Inflammatory macrophage treated with lipopolysaccharide for 1 hour (primary cell): ENCODE measurements at regions not wholly inside any gene's neighbourhood (a gene's known extent, or its start where the extent isn't known, plus 50 kb on each side); places are given as distances from the start of the nearest gene placed in this dataset.
"Not testable (repeated sequence)": the region's sequence is repeated elsewhere in the genome, so short reads cannot be mapped to it uniquely, and the experiment has no call there.

ENCODE experiments used
- DNase-seq, 2 donors: peaks; one replicate each; pipeline ENCODE4 v3.0.0-alpha.2; 2020 to 2022

- DNase-seq = no peak
Measured at GRCh38 chr5:36482812-36483211, 123.6 kb upstream of the SLC1A3 start.

DNA sequence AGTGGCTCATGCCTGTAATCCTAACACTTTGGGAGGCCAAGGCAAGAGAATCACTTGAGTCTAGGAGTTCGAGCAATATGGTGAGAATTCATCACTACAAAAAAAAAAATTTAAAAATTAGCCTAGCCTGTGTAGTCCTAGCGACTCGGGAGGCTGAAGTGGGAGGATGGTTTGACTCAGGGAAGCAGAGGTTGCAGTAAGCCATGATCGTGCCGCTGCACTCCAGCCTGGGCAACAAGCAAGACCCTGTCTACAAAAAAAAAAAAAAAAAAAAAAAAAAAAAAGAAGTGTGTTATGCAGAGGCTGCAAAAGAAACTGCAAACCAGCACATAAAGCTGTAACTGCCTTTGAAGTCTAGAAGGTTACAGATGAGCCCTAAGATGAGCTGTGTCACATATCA lies 116.9 kb upstream of the SLC1A3 start:
- DNase-seq = no peak

DNA sequence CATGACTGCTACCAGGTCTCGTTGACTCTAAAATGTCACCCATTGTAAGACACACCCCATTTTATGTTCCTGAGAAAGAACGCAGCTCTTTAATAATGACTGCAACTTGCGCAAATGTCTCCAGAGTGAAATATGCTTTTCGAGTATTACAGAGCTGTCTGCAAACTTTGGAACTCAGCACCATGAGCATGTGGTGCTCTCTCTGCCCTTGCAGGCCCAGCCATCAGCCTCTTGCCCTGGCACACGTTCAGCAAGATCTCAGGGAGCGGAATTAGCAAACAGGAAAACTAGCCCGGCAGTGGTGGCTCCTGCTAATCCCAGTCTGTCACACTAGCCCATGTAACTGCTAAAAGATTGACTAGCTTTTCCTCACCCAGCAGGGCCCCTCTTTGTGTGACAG lies 114.5 kb upstream of the SLC1A3 start:
- DNase-seq = no peak

DNA sequence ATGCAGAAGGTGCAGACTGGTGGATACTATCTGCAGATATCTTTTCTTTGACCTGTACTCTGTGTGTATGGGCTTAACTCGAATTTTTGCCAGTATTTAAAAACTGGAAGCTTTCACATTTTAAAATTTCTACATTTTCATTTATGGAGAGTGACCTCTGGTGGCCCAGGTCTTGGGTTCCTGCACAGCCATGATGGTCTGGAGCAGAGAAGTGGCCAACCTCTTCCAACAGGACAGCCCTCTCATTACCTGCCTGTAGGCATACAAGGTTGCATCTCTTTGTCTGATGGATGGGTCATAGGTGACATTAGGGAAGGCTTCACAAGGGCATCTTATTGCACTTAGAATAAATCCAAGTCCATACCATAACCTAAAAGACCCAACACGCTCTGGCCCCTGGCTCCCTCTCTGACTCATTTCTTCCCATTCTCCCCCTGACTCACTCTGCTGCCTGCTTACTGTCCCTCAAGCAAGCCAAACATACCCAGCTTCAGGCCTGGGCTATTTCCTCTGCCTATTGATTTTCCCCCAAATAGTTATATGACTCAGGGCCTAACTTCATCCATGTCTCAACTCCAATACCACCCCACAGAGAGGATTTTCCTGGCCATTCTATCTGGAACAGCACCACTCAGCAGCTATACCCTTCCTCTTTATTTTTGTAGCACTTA lies 113.3 kb upstream of the SLC1A3 start:
- DNase-seq = no peak

DNA sequence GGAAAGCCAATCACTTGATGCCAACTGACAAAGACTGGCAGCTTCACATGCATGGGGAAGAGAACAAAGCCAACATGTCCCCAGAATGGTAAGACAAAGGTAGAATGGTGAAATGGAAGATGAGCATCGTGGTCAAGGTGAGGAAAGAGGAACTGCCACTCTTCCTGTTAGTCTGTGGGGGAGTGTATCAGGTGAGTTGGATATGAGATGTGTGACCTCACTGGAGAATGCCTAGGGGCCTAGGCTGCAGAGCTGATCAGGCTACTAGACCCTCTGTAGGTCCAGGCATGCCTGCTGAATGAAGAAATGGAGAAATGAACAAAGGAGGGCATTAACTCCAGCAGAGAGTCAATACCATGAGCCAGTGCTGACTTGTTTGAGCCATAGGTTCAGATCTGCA lies 112.4 kb upstream of the SLC1A3 start:
- DNase-seq = no peak

DNA sequence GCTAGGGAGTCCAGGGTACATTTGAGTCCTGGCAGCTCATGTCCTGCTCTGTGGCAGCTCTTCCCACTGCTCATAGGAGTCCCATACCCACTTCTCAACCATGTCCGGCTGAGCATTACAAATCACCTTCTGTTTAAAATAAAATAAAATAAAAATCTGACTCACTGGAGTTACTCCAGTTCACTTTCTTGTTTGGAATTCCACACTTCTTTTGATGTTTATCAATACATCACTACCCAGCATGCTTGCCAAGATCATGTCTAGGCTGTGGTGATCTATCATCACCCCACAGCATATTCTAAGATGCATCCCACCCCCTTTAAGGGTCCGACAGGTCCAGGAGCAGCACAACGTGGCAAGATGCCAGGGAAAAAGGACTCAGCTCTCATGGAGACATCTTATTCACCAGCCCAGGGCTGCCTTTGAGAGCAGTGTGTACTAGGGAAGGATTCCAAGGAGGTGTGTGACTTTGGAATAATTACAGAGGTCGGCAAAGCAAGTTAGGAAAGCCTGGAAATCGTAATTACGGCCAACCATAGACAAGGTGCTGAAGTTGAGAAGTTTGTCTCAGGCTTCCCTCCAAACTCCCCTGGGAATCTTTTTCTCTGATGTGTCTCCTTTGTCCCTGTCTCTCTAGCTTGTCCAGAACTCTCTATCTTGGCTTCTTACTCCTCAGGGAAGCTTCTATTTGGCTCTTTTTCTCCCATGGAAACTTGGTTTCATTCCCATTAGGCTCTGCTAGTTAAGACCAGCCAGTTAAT lies 111.4 kb upstream of the SLC1A3 start:
- no peak for DNase-seq

GRCh38 chr5:36495611-36496010 lies 110.8 kb upstream of the SLC1A3 start:
- no peak for DNase-seq

DNA sequence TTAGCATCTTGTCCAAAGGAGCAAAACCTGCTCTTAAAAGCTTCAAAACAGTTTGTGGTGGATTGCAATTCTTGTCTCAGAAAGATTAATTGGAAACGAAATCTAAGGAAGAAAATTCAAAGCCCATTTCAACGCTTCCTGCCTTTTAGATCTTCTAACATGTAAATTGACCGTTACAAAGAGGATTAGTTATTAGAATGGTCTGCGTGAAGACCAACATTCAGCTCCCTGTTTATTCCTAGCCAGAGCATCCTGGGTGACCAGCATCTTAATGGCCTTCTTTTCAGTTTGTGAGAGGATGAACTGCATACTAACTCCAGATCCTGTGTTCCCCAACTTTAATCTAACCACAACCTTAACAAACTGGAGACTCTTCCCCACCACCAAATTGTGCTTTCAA lies 109.9 kb upstream of the SLC1A3 start:
- DNase-seq = no peak

- DNase-seq = no peak
Measured at GRCh38 chr5:36502608-36503007, 103.8 kb upstream of the SLC1A3 start.

- no peak for DNase-seq
Measured at GRCh38 chr5:36505021-36505420, 101.4 kb upstream of the SLC1A3 start.

DNA sequence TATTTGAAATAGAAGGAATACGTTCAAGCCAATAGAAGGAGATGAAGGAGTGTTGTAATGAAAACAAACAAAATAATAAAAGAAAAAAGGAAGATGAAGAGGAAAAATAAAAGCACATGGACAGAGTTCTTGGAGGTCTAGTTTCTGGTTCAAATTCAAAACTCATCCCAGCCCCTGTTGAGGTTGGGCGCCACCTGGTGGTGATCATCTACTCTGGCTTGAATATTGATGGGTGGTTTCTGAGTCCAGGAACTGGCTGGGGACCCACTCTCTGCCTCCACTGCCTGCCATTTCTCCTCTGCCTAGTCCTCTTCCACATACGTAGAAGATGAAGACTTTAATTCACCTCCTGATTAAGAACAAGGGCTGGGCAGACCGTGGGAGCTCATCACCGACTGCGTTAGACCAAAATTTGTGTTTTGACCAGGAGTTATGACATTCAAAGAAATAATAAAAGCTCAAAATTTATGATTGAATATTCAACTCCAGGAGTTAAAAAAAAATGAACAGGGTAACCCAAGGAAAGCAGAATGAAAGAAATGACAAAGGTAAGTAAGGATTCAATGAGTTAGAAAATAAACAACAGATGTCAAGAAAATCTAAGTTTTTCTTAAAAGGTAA lies 99.0 kb upstream of the SLC1A3 start:
- peak; percentile 48 to 90 for DNase-seq

- not testable (repeated sequence) for DNase-seq
Measured at GRCh38 chr5:36508331-36508730, 98.1 kb upstream of the SLC1A3 start.

- not testable (repeated sequence) for DNase-seq
Measured at GRCh38 chr5:36513647-36514046, 92.8 kb upstream of the SLC1A3 start.

- no peak for DNase-seq
Measured at GRCh38 chr5:36519881-36520280, 86.5 kb upstream of the SLC1A3 start.

GRCh38 chr5:36521219-36521618 lies 85.2 kb upstream of the SLC1A3 start:
- DNase-seq = no peak

- no peak for DNase-seq
Measured at GRCh38 chr5:36521838-36522745, 84.3 kb upstream of the SLC1A3 start.

GRCh38 chr5:36522746-36523065 lies 83.7 kb upstream of the SLC1A3 start:
- no peak for DNase-seq

DNA sequence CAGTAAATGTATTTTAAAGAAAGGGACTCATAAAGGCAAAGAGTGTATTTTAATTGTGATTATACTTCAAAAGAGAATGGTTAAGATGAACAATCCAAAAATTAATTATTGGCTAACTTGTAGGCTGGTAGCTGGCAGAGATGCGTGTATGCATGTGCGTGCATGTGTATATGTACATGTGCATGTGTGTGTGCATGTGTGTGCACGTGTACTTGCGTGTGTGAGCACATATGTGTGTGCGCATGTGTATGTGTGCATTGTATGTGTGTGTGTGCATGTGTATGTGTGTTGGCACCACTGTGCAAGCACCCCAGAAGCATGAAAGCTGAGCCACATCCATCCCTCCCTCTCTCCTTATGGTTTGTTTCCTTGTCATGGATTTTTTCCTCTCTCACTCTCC lies 83.0 kb upstream of the SLC1A3 start:
- DNase-seq = no peak

GRCh38 chr5:36523926-36524325 lies 82.5 kb upstream of the SLC1A3 start:
- DNase-seq = no peak

DNA sequence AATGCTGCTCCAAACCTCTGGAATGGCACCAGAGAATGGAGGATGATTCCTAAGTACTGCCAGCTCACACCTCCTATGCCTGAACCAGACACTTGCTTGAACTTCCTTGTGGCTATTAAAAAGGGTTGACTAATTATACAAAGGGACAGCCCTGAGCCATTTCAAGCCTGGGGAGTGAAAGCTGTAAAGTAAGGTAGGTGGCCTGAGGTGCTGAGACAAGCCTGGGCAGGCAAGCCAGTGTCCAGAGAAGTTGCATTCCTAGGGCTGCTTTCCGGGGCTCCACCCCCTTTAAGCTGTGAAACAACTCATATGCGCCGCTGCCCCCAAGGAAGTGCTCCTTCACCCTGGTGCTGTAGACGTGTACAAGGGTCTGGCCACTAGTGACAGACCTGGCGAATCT lies 79.9 kb upstream of the SLC1A3 start:
- no peak for DNase-seq

GRCh38 chr5:36528588-36528987 lies 77.8 kb upstream of the SLC1A3 start:
- DNase-seq = no peak

- DNase-seq = peak; percentile 31 to 54
Measured at GRCh38 chr5:36529142-36529541, 77.3 kb upstream of the SLC1A3 start.

DNA sequence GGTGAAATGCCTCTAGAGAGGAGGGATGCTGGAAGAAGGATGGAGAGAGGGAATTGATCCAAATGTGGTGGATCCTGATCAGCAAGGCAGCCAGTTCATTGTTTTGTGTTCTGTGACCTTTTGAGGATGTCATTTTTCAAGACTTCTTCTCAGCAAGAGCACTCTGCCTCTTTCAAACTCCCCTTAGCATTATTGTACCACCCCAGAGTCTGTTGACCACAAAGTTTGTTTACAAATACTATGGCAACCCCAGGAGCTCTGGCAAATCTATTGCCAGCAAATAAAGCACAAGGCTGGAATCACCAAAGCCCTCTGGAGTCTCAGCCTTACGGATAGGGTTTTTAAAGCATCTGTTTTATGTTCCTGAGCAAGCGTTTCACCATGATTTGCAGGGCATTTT lies 76.2 kb upstream of the SLC1A3 start:
- DNase-seq = no peak
